ENCODE measurements at regions not wholly inside any gene's neighbourhood (a gene's known extent, or its start where the extent isn't known, plus 50 kb on each side); places are given as distances from the start of the nearest gene placed in this dataset.

GRCh38 chr17:34436607-34437006 is 73.6 kb upstream of the CCL1 start:
- DNase-seq: no peak
- Histone ChIP-seq H3K36me3 (no peaks in the 10 kb centered on the region), H3K4me1 (no peaks in the 10 kb centered on the region), H3K27me3 (no peaks in the 10 kb centered on the region), H3K4me3 (no peak overlapping the region), H3K9me3 (no peaks in the 10 kb centered on the region), H3K27ac (no peak overlapping the region)
- intact Hi-C loops (cut with DNase I; ENCODE audit: low total_unique reads): no loop called here
- TF ChIP-seq POLR2A (IDR thresholded peaks at IDR 0.05) (no peak), CTCF (IDR thresholded peaks at IDR 0.05) (no peak)

GRCh38 chr17:34435182-34435928 is 72.3 kb upstream of the CCL1 start:
- Histone ChIP-seq H3K36me3 (no peaks in the 10 kb centered on the region), H3K9me3 (no peaks in the 10 kb centered on the region), H3K27me3 (no peaks in the 10 kb centered on the region), H3K4me1 (no peaks in the 10 kb centered on the region), H3K27ac (no peak overlapping the region), H3K4me3 (no peak overlapping the region)
- intact Hi-C loops (cut with DNase I; ENCODE audit: low total_unique reads): no loop called here
- no peak for DNase-seq
- TF ChIP-seq POLR2A (IDR thresholded peaks at IDR 0.05) (no peak), CTCF (IDR thresholded peaks at IDR 0.05) (no peak)

GRCh38 chr17:34434052-34434451 is 71.0 kb upstream of the CCL1 start:
- H3K27me3 ChIP-seq: no peaks in the 10 kb centered on the region
- intact Hi-C loops (cut with DNase I; ENCODE audit: low total_unique reads): no loop called here
- no peaks in the 10 kb centered on the region for H3K4me1 ChIP-seq
- no peak overlapping the region for H3K4me3 ChIP-seq
- no peaks in the 10 kb centered on the region for H3K36me3 ChIP-seq
- H3K27ac ChIP-seq: no peak overlapping the region
- DNase-seq: no peak
- TF ChIP-seq POLR2A (IDR thresholded peaks at IDR 0.05) (no peak), CTCF (IDR thresholded peaks at IDR 0.05) (no peak)
- no peaks in the 10 kb centered on the region for H3K9me3 ChIP-seq

- Histone ChIP-seq H3K4me1 (no peaks in the 10 kb centered on the region), H3K27me3 (peaks cover 0 to 11% of the 10 kb centered on the region in 2 donors), H3K4me3 (no peak overlapping the region), H3K36me3 (no peaks in the 10 kb centered on the region), H3K9me3 (no peaks in the 10 kb centered on the region), H3K27ac (no peak overlapping the region)
- intact Hi-C loops (cut with DNase I; ENCODE audit: low total_unique reads): loop anchor here (10.0 kb wide), 1 partner anchor 700 kb away; the partner anchor contains the start of gene FNDC8
- TF ChIP-seq CTCF (IDR thresholded peaks at IDR 0.05): no peak
- no peak for TF ChIP-seq POLR2A (IDR thresholded peaks at IDR 0.05)
- DNase-seq: no peak
Observed at GRCh38 chr17:34424814-34425491, 61.9 kb upstream of the CCL1 start.

Measured in uterus (tissue), 3 donors.